GM18502 (cell line): ENCODE measurements at regions not wholly inside any gene's neighbourhood (a gene's known extent, or its start where the extent isn't known, plus 50 kb on each side); places are given as distances from the start of the nearest gene placed in this dataset.
"Not testable (repeated sequence)": the region's sequence is repeated elsewhere in the genome, so short reads cannot be mapped to it uniquely, and the experiment has no call there.

Experiments used
- ATAC-seq: cut with Tn5 transposase; IDR thresholded peaks from one replicate; pipeline ENCODE4 v1.9.1; 2021; ENCODE audit warnings: mild to moderate bottlenecking; ENCODE audit not compliant: unreplicated experiment, poor library complexity

GRCh38 chr6:144636025-144636424, 350.9 kb downstream of the UTRN start:
- ATAC-seq: not testable (repeated sequence)

DNA sequence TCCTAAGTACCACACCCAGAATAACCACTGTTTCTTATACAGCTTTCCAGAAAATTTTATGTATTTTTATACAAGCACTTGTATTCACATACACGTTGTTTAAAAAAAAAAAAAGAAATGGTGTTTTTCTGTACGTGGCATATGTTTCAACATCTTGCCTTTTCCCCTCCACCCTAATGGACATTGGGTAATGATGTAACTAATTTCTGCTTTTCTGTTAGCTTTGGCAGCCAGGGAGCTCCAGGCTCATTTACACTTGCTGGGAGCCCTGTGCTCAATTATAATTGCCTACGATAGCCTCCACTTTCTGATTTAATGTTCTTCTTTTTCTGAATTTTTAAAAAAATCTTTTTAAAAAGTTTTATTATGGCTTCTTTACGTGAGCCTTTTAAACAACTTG, 352.4 kb downstream of the UTRN start:
- ATAC-seq: no peak

DNA sequence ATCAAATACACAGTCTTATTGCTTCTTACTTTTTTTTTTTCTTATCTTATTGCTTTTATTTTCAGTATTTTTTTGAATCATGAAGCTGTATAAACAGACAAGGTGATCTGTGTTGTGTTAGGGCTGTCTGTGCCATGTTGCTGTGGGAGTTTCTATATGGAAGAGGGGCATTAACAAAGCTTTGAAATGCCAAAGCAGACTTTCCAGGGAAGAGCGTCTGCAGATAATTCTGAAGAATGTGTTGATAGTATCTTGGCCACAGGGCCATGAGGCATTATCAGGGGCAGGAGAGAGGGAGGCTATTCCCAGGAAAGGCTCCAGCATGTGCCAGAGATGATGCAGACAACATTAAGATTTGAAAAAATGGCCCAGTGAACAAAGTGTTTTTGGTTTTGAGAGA, 354.5 kb downstream of the UTRN start:
- ATAC-seq: no peak

DNA sequence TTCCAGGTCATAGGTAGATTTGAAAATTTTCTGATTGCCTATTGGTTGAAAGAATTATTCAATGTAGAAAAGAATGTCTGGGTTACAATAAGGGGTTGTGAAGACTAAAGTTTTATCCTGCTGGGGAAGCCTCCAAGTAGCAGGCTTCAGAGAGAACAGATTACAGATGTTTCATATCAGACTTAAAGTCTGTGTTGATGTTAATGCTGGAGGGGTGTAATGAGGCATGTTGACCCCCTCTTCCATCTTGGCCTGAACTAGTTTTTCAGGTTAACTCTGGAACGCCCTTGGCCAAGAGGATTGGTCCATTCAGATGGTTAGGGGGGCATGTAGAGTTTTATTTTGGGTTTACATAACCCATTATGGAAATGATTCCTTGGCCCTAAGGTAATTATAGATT, 356.2 kb downstream of the UTRN start:
- no peak for ATAC-seq

GRCh38 chr6:144644776-144645175, 359.6 kb downstream of the UTRN start:
- ATAC-seq: no peak

GRCh38 chr6:144646093-144647056, 361.2 kb downstream of the UTRN start:
- ATAC-seq: no peak

DNA sequence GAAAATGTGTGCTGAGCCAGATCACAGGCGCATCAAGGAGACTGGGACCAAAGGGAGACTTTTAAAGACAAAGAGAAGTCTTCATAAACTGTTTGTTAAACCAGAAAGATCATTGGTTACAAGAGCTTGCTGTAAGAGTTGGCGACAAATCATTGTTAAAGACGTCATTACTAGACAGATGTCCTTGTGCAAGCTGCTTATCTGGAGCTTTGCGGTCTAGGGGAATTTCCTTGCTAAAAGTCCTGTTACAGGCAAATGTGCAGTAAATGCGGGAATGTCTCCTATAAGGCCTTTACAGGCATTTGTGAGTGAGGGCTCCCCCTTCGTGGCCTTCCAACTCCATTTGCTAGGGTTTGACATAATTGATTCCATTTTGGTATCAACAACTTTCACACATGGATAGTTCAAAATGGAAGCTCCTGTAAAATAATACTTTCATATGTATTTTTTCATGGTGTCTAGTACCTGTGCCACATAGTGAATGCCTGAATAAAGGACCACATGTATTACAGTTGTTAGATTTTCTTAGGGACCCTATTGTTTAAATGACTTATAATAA, 362.4 kb downstream of the UTRN start:
- no peak for ATAC-seq

- ATAC-seq: no peak
These were observed 363.0 kb downstream of the UTRN start for GRCh38 chr6:144647971-144648651.

- ATAC-seq: no peak
These were observed 363.9 kb downstream of the UTRN start for GRCh38 chr6:144649085-144649484.

GRCh38 chr6:144651234-144651633, 366.1 kb downstream of the UTRN start:
- no peak for ATAC-seq

GRCh38 chr6:144652292-144652891, 367.3 kb downstream of the UTRN start:
- no peak for ATAC-seq

DNA sequence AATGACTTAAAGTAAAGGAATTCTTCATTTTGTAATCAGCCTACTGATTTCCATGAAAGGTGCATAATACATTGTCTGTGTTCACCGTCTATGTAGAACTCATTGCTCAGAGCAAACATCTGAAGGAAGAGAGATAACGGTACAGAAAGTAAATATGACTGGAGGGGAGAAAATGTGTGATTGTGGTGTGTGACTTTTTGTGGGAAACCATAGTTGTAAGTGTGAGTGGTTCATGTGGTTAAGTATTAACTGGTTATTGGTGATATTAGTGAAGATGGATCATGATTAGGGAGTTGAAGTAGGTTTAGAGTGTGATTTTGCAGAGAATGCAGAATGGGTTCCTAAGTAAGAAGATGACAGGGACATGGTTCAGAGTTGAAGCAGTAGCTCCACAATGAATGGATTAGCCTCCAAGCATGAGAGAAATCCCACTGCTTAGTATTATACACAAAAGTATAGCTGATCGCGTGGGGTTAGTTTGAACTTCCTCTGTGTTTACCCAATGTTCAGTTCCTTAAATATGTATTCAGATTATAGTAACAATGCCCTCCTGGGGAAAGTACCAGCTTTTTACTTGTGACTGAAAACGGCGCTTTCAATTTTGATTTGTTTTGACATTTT, 368.9 kb downstream of the UTRN start:
- ATAC-seq: peak; percentile 94

- peak; percentile 17 for ATAC-seq
These were observed 369.4 kb downstream of the UTRN start for GRCh38 chr6:144654506-144654905.

- ATAC-seq: no peak
These were observed 370.2 kb downstream of the UTRN start for GRCh38 chr6:144655376-144655775.

GRCh38 chr6:144657691-144658090, 372.6 kb downstream of the UTRN start:
- ATAC-seq: no peak

DNA sequence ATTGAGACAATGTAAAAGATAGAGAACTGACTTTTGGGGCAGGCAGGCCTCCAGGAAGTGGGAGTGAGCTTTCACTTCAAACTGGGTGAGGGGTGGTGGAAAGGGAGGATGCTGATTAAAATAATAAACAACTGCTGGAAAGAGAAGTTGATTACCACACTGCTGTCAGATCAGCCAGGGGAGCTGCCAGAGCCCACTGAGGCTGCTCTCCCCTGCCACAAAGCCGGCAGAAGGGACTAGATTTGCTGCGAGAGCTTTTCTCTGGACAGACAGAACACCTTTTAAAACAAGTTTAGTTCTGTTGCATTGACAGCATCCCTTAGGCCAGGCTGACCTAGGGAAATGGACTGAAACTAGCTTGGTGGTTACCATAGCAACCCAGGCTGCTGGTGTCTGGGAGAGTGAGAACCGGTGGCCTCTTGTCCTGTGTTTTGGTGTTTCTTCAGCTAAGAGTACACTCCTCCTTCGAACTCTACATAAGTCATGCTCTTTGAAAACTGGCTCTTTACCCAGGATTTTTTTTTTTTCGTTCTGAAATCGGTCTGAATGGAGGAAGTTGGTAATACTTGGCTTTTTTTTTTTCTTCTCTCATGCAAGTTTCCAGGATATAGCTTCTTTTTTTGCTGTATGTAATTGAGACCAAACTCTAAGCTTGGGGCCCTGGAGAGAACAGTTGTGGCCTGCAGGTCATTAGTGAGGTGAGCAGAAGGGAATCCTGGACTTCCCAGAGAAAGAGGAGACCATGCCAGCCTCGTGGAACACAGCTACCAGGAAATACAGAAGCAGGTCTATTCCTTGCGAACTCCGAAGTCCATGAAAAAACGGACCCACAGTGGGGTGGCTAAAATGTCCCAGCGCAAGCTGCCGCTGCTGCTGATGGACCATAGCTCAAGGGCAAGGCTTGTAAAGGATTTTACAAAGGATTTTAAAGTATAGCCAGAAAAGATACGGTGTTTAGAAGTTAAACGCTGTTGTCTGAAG, 374.4 kb downstream of the UTRN start:
- ATAC-seq: peak; percentile 76

DNA sequence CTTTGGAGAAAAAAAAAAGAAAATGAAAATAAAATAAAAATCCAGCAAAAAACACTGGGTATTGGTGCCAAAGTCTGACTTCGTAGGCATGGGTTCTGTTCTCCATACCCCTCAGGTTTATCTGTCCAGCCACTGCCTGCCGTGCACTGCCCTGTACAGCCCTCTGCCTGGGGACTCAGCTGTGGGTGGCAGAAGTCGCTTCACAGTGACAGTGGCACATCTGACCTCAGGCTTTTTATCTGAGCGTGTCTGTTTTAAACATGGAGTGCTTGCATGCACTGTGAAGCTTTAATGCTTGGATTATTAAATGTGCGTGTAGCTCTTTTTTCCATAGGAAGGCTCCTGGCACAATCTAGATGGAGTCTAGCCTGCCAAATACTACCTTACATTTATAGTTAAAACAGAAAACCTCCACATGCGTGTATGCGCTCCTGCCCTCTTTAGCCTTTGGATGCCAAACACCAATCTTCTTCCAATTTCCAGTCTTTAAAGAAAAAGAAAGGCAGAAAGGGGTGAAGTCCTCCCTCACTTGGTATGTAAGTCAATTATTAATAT, 375.5 kb downstream of the UTRN start:
- ATAC-seq: no peak

GRCh38 chr6:144661116-144661806, 376.1 kb downstream of the UTRN start:
- ATAC-seq: no peak
